Stomach (tissue), 4 donors: ENCODE measurements at regions not wholly inside any gene's neighbourhood (a gene's known extent, or its start where the extent isn't known, plus 50 kb on each side); places are given as distances from the start of the nearest gene placed in this dataset.

Experiments
- POLR2AphosphoS5 ChIP-seq, 3 donors: sonication (generic); formaldehyde crosslinking; IDR thresholded peaks; one replicate each; pipeline ENCODE4 v1.6.1; 2016; ENCODE audit warnings: antibody characterized with exemption in 3 of 3
- TF ChIP-seq, protein P1 (sequence below), 7 experiments: fragments of 450-650 bp in 4 of 7; fragments of 200-600 bp in 3 of 7; sonication (generic) in 3 of 7; IDR thresholded peaks; one replicate each; pipeline ENCODE4 v1.5.1; 2016 to 2019; ENCODE audit warnings: antibody characterized with exemption in 7 of 7, control low read depth in 2 of 7, mild to moderate bottlenecking in 1 of 7

DNA sequence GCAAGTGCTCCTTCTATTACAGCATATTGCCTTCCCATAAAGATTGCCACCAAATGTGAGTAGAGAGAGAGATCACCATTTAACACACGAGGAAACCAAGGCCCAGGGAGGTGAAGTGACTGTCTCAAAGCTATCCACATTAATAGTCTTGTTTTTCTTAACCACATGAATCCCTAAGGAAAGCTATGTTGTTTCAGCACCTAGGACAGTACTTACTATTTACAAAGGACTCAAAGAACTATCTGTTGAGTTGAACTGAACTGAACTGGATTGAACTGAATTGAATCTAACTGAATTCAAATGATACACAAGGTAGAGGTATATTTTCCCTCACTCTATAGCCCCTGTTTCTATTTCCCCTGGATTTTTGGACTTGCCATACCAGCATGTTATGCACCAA is 430.4 kb downstream of the CAAP1 start:
- TF ChIP-seq, protein P1, sequence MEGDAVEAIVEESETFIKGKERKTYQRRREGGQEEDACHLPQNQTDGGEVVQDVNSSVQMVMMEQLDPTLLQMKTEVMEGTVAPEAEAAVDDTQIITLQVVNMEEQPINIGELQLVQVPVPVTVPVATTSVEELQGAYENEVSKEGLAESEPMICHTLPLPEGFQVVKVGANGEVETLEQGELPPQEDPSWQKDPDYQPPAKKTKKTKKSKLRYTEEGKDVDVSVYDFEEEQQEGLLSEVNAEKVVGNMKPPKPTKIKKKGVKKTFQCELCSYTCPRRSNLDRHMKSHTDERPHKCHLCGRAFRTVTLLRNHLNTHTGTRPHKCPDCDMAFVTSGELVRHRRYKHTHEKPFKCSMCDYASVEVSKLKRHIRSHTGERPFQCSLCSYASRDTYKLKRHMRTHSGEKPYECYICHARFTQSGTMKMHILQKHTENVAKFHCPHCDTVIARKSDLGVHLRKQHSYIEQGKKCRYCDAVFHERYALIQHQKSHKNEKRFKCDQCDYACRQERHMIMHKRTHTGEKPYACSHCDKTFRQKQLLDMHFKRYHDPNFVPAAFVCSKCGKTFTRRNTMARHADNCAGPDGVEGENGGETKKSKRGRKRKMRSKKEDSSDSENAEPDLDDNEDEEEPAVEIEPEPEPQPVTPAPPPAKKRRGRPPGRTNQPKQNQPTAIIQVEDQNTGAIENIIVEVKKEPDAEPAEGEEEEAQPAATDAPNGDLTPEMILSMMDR (IDR thresholded peaks at IDR 0.05): no peak
- no peak for TF ChIP-seq POLR2AphosphoS5 (IDR thresholded peaks at IDR 0.05)
